CD8-positive, alpha-beta memory T cell (primary cell): ENCODE measurements at regions not wholly inside any gene's neighbourhood (a gene's known extent, or its start where the extent isn't known, plus 50 kb on each side); places are given as distances from the start of the nearest gene placed in this dataset.

Experiments
- CTCF ChIA-PET: fragments of 350-600 bp; sonication (Branson Sonifier 250); formaldehyde crosslinking; loops from one replicate; lab custom pipeline; 2021; ENCODE audit warnings: antibody characterized with exemption; lab: Charles Lee
- POLR2A ChIA-PET: fragments of 350-600 bp; sonication (Branson Sonifier 250); formaldehyde crosslinking; loops from one replicate; lab custom pipeline; 2021; ENCODE audit warnings: antibody characterized with exemption; lab: Charles Lee
- DNase-seq, 5 donors: peaks; one replicate each; pipeline versions ENCODE4 v3.0.0 to v3.0.0-alpha.2; 2020 to 2022; ENCODE audit warnings: mixed read lengths in 1 of 5
- H3K27ac ChIP-seq: one replicate; pipeline ENCODE4 v1.7.0; 2013; ENCODE audit warnings: low read depth, mild to moderate bottlenecking, low read length, moderate library complexity
- H3K27me3 ChIP-seq: 2 replicates; pipeline ENCODE4 v1.7.0; 2013; ENCODE audit warnings: low read length, mild to moderate bottlenecking; ENCODE audit not compliant: insufficient read depth, poor library complexity, severe bottlenecking
- H3K36me3 ChIP-seq: 2 replicates; pipeline ENCODE4 v1.7.0; 2013; ENCODE audit warnings: mild to moderate bottlenecking, low read length, moderate library complexity; ENCODE audit not compliant: insufficient read depth
- H3K4me1 ChIP-seq: 2 replicates; pipeline ENCODE4 v1.7.0; 2013; ENCODE audit warnings: mild to moderate bottlenecking, low read length, moderate library complexity; ENCODE audit not compliant: insufficient read depth
- H3K4me3 ChIP-seq: 2 replicates; pipeline ENCODE4 v1.7.0; 2013; ENCODE audit warnings: mild to moderate bottlenecking, low read length
- H3K9me3 ChIP-seq: 2 replicates; pipeline ENCODE4 v1.7.0; 2013; ENCODE audit warnings: mild to moderate bottlenecking, low read length
- H3K27ac Mint-ChIP-seq, 8 donors: one replicate each; pipeline ENCODE4 v1.8.0; 2020 to 2021; ENCODE audit warnings: mixed read lengths in 8 of 8, mild to moderate bottlenecking in 6 of 8, inconsistent platforms in 3 of 8, moderate library complexity in 3 of 8
- H3K27me3 Mint-ChIP-seq, 2 donors: one replicate each; pipeline ENCODE4 v1.8.0; 2020 to 2021; ENCODE audit warnings: mixed read lengths in 2 of 2, mild to moderate bottlenecking in 1 of 2, moderate library complexity in 1 of 2
- H3K36me3 Mint-ChIP-seq, 3 donors: one replicate each; pipeline ENCODE4 v1.8.0; 2020 to 2021; ENCODE audit warnings: mixed read lengths in 3 of 3, inconsistent platforms in 1 of 3, mild to moderate bottlenecking in 1 of 3
- H3K4me1 Mint-ChIP-seq, 3 donors: one replicate each; pipeline ENCODE4 v1.8.0; 2020 to 2021; ENCODE audit warnings: mixed read lengths in 3 of 3, inconsistent platforms in 1 of 3, mild to moderate bottlenecking in 1 of 3
- H3K4me3 Mint-ChIP-seq, 7 donors: one replicate each; pipeline ENCODE4 v1.8.0; 2020 to 2021; ENCODE audit warnings: mixed read lengths in 7 of 7, mild to moderate bottlenecking in 6 of 7, moderate library complexity in 4 of 7, inconsistent platforms in 2 of 7
- H3K9me3 Mint-ChIP-seq, 5 donors: one replicate each; pipeline ENCODE4 v1.8.0; 2020 to 2022; ENCODE audit warnings: mixed read lengths in 5 of 5, mild to moderate bottlenecking in 3 of 5, moderate library complexity in 2 of 5, inconsistent platforms in 1 of 5

DNA sequence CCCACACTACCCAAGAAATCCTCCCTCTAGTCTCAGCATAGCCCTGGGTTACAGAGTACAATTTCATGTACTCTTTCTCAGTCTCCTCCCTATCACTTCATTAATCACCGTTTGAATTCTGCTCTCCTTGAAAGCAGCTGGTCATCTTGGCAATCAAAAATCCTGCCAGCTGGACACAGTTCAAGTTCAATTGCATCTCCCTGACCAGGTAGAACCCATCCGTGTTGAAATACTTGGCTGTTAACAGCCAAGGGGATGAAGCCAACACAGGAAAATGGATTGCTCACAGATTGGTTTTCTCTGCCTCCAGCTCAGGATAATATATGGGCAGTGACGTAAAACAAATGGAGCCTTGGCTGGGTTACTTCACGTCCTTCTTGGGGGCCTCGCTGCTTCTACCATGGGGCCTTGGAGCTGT lies 55.1 kb upstream of the GRK3 start:
- no peak overlapping the region for H3K4me3 Mint-ChIP-seq
- peaks cover 4 to 29% (median 15%) of the 10 kb centered on the region in 3 donors for H3K36me3 Mint-ChIP-seq
- Histone ChIP-seq H3K27ac (no peak overlapping the region), H3K4me3 (no peak overlapping the region), H3K9me3 (no peaks in the 10 kb centered on the region), H3K27me3 (no peaks in the 10 kb centered on the region), H3K4me1 (no peaks in the 10 kb centered on the region), H3K36me3 (no peaks in the 10 kb centered on the region)
- peak overlapping the region in 1 of 8 donors; percentile 15 for H3K27ac Mint-ChIP-seq
- H3K27me3 Mint-ChIP-seq = no peaks in the 10 kb centered on the region
- no peaks in the 10 kb centered on the region for H3K4me1 Mint-ChIP-seq
- no peaks in the 10 kb centered on the region for H3K9me3 Mint-ChIP-seq
- ChIA-PET POLR2A (no interaction called here), CTCF (no interaction called here)
- no peak for DNase-seq

- Histone ChIP-seq H3K27me3 (no peaks in the 10 kb centered on the region), H3K36me3 (no peaks in the 10 kb centered on the region), H3K9me3 (no peaks in the 10 kb centered on the region), H3K4me1 (no peaks in the 10 kb centered on the region), H3K4me3 (no peak overlapping the region), H3K27ac (no peak overlapping the region)
- no peaks in the 10 kb centered on the region for H3K27me3 Mint-ChIP-seq
- H3K4me1 Mint-ChIP-seq = no peaks in the 10 kb centered on the region
- POLR2A ChIA-PET = no interaction called here
- no peak for DNase-seq
- H3K36me3 Mint-ChIP-seq = peaks cover 4 to 29% (median 15%) of the 10 kb centered on the region in 3 donors
- CTCF ChIA-PET = no interaction called here
- H3K27ac Mint-ChIP-seq = no peak overlapping the region
- no peak overlapping the region for H3K4me3 Mint-ChIP-seq
- no peaks in the 10 kb centered on the region for H3K9me3 Mint-ChIP-seq
Measured at GRCh38 chr22:25510876-25511275, 53.6 kb upstream of the GRK3 start.

- Mint-ChIP-seq H3K27me3 (no peaks in the 10 kb centered on the region), H3K4me1 (no peaks in the 10 kb centered on the region), H3K4me3 (no peak overlapping the region), H3K36me3 (peaks cover 4 to 29% (median 15%) of the 10 kb centered on the region in 3 donors), H3K27ac (no peak overlapping the region), H3K9me3 (no peaks in the 10 kb centered on the region)
- ChIA-PET CTCF (no interaction called here), POLR2A (no interaction called here)
- no peaks in the 10 kb centered on the region for H3K9me3 ChIP-seq
- H3K27me3 ChIP-seq = no peaks in the 10 kb centered on the region
- no peak overlapping the region for H3K4me3 ChIP-seq
- no peaks in the 10 kb centered on the region for H3K4me1 ChIP-seq
- no peak overlapping the region for H3K27ac ChIP-seq
- no peak for DNase-seq
- H3K36me3 ChIP-seq = no peaks in the 10 kb centered on the region
Measured at GRCh38 chr22:25511725-25512124, 52.8 kb upstream of the GRK3 start.

DNA sequence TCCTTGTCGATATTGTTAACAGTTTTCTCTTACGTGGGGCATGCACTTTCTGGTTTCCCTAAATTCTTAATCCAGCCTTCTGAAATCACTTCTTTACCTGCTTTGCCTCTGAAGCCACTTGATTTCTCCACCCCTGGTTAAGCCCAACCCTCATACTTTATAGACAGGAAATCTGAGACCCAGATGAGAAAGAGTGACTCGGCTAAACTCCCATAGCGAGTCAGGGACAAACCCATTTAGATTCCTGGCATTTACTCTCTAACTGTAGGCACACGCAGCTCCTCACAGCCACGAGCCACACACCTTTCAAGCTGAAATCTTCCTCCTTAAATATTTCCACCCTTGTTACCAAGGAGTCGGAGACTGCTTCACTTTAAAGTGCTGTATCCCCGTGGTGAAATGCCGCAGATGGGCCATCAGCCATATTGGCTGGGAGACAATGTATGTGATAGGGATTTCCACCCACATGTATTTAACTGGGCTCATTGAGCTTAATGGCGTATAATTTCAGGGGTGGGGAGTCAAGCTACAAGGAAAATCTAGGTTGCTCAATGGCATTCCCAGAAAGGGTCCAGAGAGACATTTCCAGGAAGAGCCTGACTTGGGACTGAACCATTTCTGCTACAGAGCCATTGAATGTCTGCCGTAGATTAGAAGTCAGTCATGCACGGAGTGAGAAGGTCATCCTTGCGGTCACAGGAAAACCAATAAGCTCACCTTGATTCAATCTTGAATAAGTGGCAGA lies 49.9 kb upstream of the GRK3 start:
- CTCF ChIA-PET = no interaction called here
- Histone ChIP-seq H3K9me3 (no peaks in the 10 kb centered on the region), H3K36me3 (no peaks in the 10 kb centered on the region), H3K4me1 (no peaks in the 10 kb centered on the region), H3K4me3 (no peak overlapping the region), H3K27ac (no peak overlapping the region), H3K27me3 (no peaks in the 10 kb centered on the region)
- Mint-ChIP-seq H3K9me3 (no peaks in the 10 kb centered on the region), H3K4me1 (no peaks in the 10 kb centered on the region), H3K36me3 (peaks cover 4 to 24% (median 15%) of the 10 kb centered on the region in 3 donors), H3K27ac (no peak overlapping the region), H3K27me3 (no peaks in the 10 kb centered on the region), H3K4me3 (no peak overlapping the region)
- POLR2A ChIA-PET = no interaction called here
- no peak for DNase-seq
